ENCODE measurements at regions not wholly inside any gene's neighbourhood (a gene's known extent, or its start where the extent isn't known, plus 50 kb on each side); places are given as distances from the start of the nearest gene placed in this dataset.

- H3K27me3 ChIP-seq, result no peaks in the 10 kb centered on the region
- no peak for TF ChIP-seq CTCF (IDR thresholded peaks at IDR 0.05; ENCODE audit: low read depth, low read length)
These were observed 398.2 kb downstream of the EFNA5 start for GRCh38 chr5:107272509-107272908.

GRCh38 chr5:107271682-107272350, 398.9 kb downstream of the EFNA5 start:
- Histone ChIP-seq H3K27me3 (no peaks in the 10 kb centered on the region), H3K27ac (no peak overlapping the region), H3K4me3 (no peak overlapping the region), H3K36me3 (no peaks in the 10 kb centered on the region), H3K4me1 (ENCODE audit: low read depth) (no peaks in the 10 kb centered on the region), H3K9me3 (ENCODE audit: low read depth) (no peaks in the 10 kb centered on the region)
- DNase-seq (ENCODE audit: low read depth in 1 of 2, low spot score in 1 of 2), result no peak
- TF ChIP-seq CTCF (IDR thresholded peaks at IDR 0.05; ENCODE audit: low read depth, low read length), result no peak

More at GRCh38 chr5:107272509-107272908, 398.2 kb downstream of the EFNA5 start:
- DNase-seq (ENCODE audit: low read depth in 1 of 2, low spot score in 1 of 2), result no peak
- H3K4me3 ChIP-seq, result no peak overlapping the region
- H3K4me1 ChIP-seq (ENCODE audit: low read depth), result no peaks in the 10 kb centered on the region
- H3K27ac ChIP-seq, result no peak overlapping the region
- no peaks in the 10 kb centered on the region for H3K36me3 ChIP-seq
- H3K9me3 ChIP-seq (ENCODE audit: low read depth), result no peaks in the 10 kb centered on the region

GRCh38 chr5:107270561-107270960, 400.2 kb downstream of the EFNA5 start:
- Histone ChIP-seq H3K4me1 (ENCODE audit: low read depth) (no peaks in the 10 kb centered on the region), H3K9me3 (ENCODE audit: low read depth) (no peaks in the 10 kb centered on the region), H3K27ac (no peak overlapping the region), H3K36me3 (no peaks in the 10 kb centered on the region), H3K27me3 (no peaks in the 10 kb centered on the region), H3K4me3 (no peak overlapping the region)
- TF ChIP-seq CTCF (IDR thresholded peaks at IDR 0.05; ENCODE audit: low read depth, low read length), result no peak
- no peak for DNase-seq (ENCODE audit: low read depth in 1 of 2, low spot score in 1 of 2)

- Histone ChIP-seq H3K36me3 (no peaks in the 10 kb centered on the region), H3K4me3 (no peak overlapping the region), H3K27ac (no peak overlapping the region), H3K9me3 (ENCODE audit: low read depth) (no peaks in the 10 kb centered on the region), H3K27me3 (no peaks in the 10 kb centered on the region), H3K4me1 (ENCODE audit: low read depth) (no peaks in the 10 kb centered on the region)
- no peak for TF ChIP-seq CTCF (IDR thresholded peaks at IDR 0.05; ENCODE audit: low read depth, low read length)
- DNase-seq (ENCODE audit: low read depth in 1 of 2, low spot score in 1 of 2), result no peak
These were observed 401.1 kb downstream of the EFNA5 start for GRCh38 chr5:107269678-107270077.

GRCh38 chr5:107269256-107269655, 401.5 kb downstream of the EFNA5 start:
- no peak for DNase-seq (ENCODE audit: low read depth in 1 of 2, low spot score in 1 of 2)
- H3K4me3 ChIP-seq, result no peak overlapping the region

More at GRCh38 chr5:107269256-107269655, 401.5 kb downstream of the EFNA5 start:
- Histone ChIP-seq H3K27ac (no peak overlapping the region), H3K9me3 (ENCODE audit: low read depth) (no peaks in the 10 kb centered on the region), H3K4me1 (ENCODE audit: low read depth) (no peaks in the 10 kb centered on the region), H3K27me3 (no peaks in the 10 kb centered on the region), H3K36me3 (no peaks in the 10 kb centered on the region)
- no peak for TF ChIP-seq CTCF (IDR thresholded peaks at IDR 0.05; ENCODE audit: low read depth, low read length)
